ENCODE measurements at regions not wholly inside any gene's neighbourhood (a gene's known extent, or its start where the extent isn't known, plus 50 kb on each side); places are given as distances from the start of the nearest gene placed in this dataset.

DNA sequence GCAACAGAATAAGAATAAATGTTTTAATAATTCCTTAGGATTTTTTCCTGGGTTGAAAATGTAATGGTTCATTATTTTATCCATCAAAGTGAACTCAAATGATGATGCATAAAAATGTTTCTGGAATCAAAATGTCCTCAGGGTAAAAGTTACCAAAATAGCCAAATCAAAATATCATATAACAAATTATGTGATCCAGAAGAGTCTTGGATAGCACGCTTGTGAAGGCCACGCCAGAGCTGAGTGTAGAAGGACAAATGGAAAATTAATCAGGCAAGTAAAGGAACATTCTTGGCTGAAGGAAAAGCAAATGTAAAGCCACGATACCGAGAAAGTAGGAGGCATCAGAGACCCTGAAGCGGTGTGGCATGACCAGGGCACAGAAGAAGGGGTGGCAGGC lies 169.2 kb downstream of the CAPZA3 start:
- Mint-ChIP-seq H3K9me3 (ENCODE audit: unreplicated experiment) (no peaks in the 10 kb centered on the region), H3K27me3 (ENCODE audit: insufficient read depth, unreplicated experiment) (no peaks in the 10 kb centered on the region), H3K4me1 (ENCODE audit: low read depth, unreplicated experiment) (no peaks in the 10 kb centered on the region), H3K36me3 (ENCODE audit: insufficient read depth, unreplicated experiment) (no peaks in the 10 kb centered on the region), H3K27ac (ENCODE audit: unreplicated experiment) (no peak overlapping the region), H3K4me3 (ENCODE audit: unreplicated experiment) (no peak overlapping the region)
- BruUV-seq (replicated peaks), result no TSS peak
- DNase-seq, result no peak
- Histone ChIP-seq H3K4me1 (no peaks in the 10 kb centered on the region), H3K36me3 (ENCODE audit: control insufficient read depth, insufficient read depth, low read length) (no peaks in the 10 kb centered on the region), H3K27me3 (replicated peaks; ENCODE audit: control insufficient read depth, insufficient read depth, low read length) (no peaks in the 10 kb centered on the region), H3K4me3 (ENCODE audit: low read depth, low read length) (no peak overlapping the region), H3K9me3 (no peaks in the 10 kb centered on the region)
- TF ChIP-seq, protein P1, sequence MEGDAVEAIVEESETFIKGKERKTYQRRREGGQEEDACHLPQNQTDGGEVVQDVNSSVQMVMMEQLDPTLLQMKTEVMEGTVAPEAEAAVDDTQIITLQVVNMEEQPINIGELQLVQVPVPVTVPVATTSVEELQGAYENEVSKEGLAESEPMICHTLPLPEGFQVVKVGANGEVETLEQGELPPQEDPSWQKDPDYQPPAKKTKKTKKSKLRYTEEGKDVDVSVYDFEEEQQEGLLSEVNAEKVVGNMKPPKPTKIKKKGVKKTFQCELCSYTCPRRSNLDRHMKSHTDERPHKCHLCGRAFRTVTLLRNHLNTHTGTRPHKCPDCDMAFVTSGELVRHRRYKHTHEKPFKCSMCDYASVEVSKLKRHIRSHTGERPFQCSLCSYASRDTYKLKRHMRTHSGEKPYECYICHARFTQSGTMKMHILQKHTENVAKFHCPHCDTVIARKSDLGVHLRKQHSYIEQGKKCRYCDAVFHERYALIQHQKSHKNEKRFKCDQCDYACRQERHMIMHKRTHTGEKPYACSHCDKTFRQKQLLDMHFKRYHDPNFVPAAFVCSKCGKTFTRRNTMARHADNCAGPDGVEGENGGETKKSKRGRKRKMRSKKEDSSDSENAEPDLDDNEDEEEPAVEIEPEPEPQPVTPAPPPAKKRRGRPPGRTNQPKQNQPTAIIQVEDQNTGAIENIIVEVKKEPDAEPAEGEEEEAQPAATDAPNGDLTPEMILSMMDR (IDR thresholded peaks at IDR 0.05; ENCODE audit: insufficient read depth in 1 of 2, low read depth in 1 of 2, low read length in 1 of 2, severe bottlenecking in 1 of 2, unreplicated experiment in 1 of 2), result no peak
- intact Hi-C loops (cut with micrococcal nuclease; ENCODE audit: unreplicated experiment), result no loop called here
- CTCF ChIA-PET, result no interaction called here
- POLR2A ChIA-PET, result no interaction called here

DNA sequence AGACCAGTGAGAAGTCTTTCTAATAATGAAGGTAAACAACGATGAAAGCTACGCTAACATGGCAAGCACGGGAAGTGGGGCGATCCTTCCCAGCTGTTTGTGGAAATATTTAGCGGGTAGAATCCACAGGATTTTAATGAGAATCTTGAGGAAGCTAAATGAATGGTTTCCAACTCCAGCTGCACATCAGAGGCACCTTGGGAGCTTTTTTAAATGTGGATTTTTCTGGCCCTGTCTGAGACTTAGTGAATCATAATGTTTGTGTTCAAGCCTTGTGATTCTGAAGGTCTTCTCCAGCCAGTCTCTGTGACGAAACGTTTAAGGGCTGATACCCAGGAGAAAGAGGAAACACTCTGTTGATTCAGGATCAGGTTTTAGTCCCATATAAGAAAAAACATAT lies 169.8 kb downstream of the CAPZA3 start:
- Histone ChIP-seq H3K4me3 (ENCODE audit: low read depth, low read length) (no peak overlapping the region), H3K9me3 (no peaks in the 10 kb centered on the region), H3K36me3 (ENCODE audit: control insufficient read depth, insufficient read depth, low read length) (no peaks in the 10 kb centered on the region), H3K4me1 (no peaks in the 10 kb centered on the region), H3K27me3 (replicated peaks; ENCODE audit: control insufficient read depth, insufficient read depth, low read length) (no peaks in the 10 kb centered on the region)
- intact Hi-C loops (cut with micrococcal nuclease; ENCODE audit: unreplicated experiment), result no loop called here
- Mint-ChIP-seq H3K27ac (ENCODE audit: unreplicated experiment) (no peak overlapping the region), H3K9me3 (ENCODE audit: unreplicated experiment) (no peaks in the 10 kb centered on the region), H3K4me1 (ENCODE audit: low read depth, unreplicated experiment) (no peaks in the 10 kb centered on the region), H3K36me3 (ENCODE audit: insufficient read depth, unreplicated experiment) (no peaks in the 10 kb centered on the region), H3K4me3 (ENCODE audit: unreplicated experiment) (no peak overlapping the region), H3K27me3 (ENCODE audit: insufficient read depth, unreplicated experiment) (no peaks in the 10 kb centered on the region)
- ChIA-PET POLR2A (no interaction called here), CTCF (no interaction called here)
- no peak for DNase-seq
- TF ChIP-seq, protein P1 (IDR thresholded peaks at IDR 0.05; ENCODE audit: insufficient read depth in 1 of 2, low read depth in 1 of 2, low read length in 1 of 2, severe bottlenecking in 1 of 2, unreplicated experiment in 1 of 2), result no peak
- no TSS peak for BruUV-seq (replicated peaks)

DNA sequence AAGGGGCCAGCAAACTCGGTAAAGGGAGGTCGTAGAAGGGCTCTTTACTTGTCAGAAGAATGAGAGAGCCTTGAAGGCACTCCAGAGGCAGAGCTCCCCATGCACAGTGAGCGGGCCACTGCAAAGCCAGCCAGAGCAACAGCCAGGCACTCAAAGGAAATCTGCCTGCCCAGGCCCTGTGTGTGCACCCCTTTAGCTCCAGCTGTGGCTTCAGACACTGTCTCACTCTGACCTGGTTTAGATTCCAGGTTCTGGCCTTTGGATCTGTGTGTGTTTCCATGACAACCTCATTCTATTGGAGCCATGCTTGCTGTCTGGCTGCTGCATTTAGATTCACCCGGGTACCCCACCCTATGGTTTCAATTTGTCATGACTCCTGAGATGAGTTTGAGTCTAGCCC lies 170.3 kb downstream of the CAPZA3 start:
- no peak overlapping the region for H3K4me3 ChIP-seq (ENCODE audit: low read depth, low read length)
- no peaks in the 10 kb centered on the region for H3K9me3 Mint-ChIP-seq (ENCODE audit: unreplicated experiment)
- no peak for DNase-seq
- no peak overlapping the region for H3K27ac Mint-ChIP-seq (ENCODE audit: unreplicated experiment)
- H3K9me3 ChIP-seq, result no peaks in the 10 kb centered on the region
- H3K36me3 ChIP-seq (ENCODE audit: control insufficient read depth, insufficient read depth, low read length), result no peaks in the 10 kb centered on the region
- POLR2A ChIA-PET, result no interaction called here
- CTCF ChIA-PET, result interaction anchor here (0.9 kb wide), 1 partner anchor 19 kb away, joined by 5 read pairs; no protein-coding TSS in a partner anchor
- no peaks in the 10 kb centered on the region for H3K27me3 Mint-ChIP-seq (ENCODE audit: insufficient read depth, unreplicated experiment)
- H3K4me1 Mint-ChIP-seq (ENCODE audit: low read depth, unreplicated experiment), result no peaks in the 10 kb centered on the region
- H3K27me3 ChIP-seq (replicated peaks; ENCODE audit: control insufficient read depth, insufficient read depth, low read length), result no peaks in the 10 kb centered on the region
- no peak overlapping the region for H3K4me3 Mint-ChIP-seq (ENCODE audit: unreplicated experiment)
- no TSS peak for BruUV-seq (replicated peaks)
- TF ChIP-seq, protein P1 (IDR thresholded peaks at IDR 0.05; ENCODE audit: insufficient read depth in 1 of 2, low read depth in 1 of 2, low read length in 1 of 2, severe bottlenecking in 1 of 2, unreplicated experiment in 1 of 2), result no peak
- intact Hi-C loops (cut with micrococcal nuclease; ENCODE audit: unreplicated experiment), result no loop called here
- H3K36me3 Mint-ChIP-seq (ENCODE audit: insufficient read depth, unreplicated experiment), result no peaks in the 10 kb centered on the region
- H3K4me1 ChIP-seq, result no peaks in the 10 kb centered on the region
